ENCODE measurements at regions not wholly inside any gene's neighbourhood (a gene's known extent, or its start where the extent isn't known, plus 50 kb on each side); places are given as distances from the start of the nearest gene placed in this dataset.

- no peak for DNase-seq (ENCODE audit: low read depth, low spot score)
- WGBS (ENCODE audit: insufficient coverage, insufficient read length): no CpG with 5 or more reads among the region's 7 CpGs
- Histone ChIP-seq H3K36me3 (ENCODE audit: control insufficient read depth, insufficient read depth, low read length) (no peaks in the 10 kb centered on the region), H3K4me3 (ENCODE audit: low read length) (no peak overlapping the region), H3K27ac (ENCODE audit: low read length) (no peak overlapping the region), H3K27me3 (ENCODE audit: control insufficient read depth, insufficient read depth, low read length) (no peaks in the 10 kb centered on the region), H3K9me3 (ENCODE audit: control insufficient read depth, insufficient read depth, low read length) (no peaks in the 10 kb centered on the region), H3K4me1 (ENCODE audit: control insufficient read depth, insufficient read depth, low read length) (no peaks in the 10 kb centered on the region)
These were observed 764.5 kb upstream of the ADAMTS16 start for GRCh38 chr5:4375640-4376039.

GRCh38 chr5:4383102-4383501 lies 757.0 kb upstream of the ADAMTS16 start:
- no CpG with 5 or more reads among the region's 4 CpGs for WGBS (ENCODE audit: insufficient coverage, insufficient read length)
- Histone ChIP-seq H3K27ac (ENCODE audit: low read length) (no peak overlapping the region), H3K4me3 (ENCODE audit: low read length) (no peak overlapping the region), H3K27me3 (ENCODE audit: control insufficient read depth, insufficient read depth, low read length) (no peaks in the 10 kb centered on the region), H3K36me3 (ENCODE audit: control insufficient read depth, insufficient read depth, low read length) (no peaks in the 10 kb centered on the region), H3K4me1 (ENCODE audit: control insufficient read depth, insufficient read depth, low read length) (no peaks in the 10 kb centered on the region), H3K9me3 (ENCODE audit: control insufficient read depth, insufficient read depth, low read length) (no peaks in the 10 kb centered on the region)
- no peak for DNase-seq (ENCODE audit: low read depth, low spot score)

- no peak overlapping the region for H3K4me3 ChIP-seq (ENCODE audit: low read length)
- H3K36me3 ChIP-seq (ENCODE audit: control insufficient read depth, insufficient read depth, low read length): no peaks in the 10 kb centered on the region
- WGBS (ENCODE audit: insufficient coverage, insufficient read length): no CpG with 5 or more reads among the region's 7 CpGs
- no peak for DNase-seq (ENCODE audit: low read depth, low spot score)
- H3K27ac ChIP-seq (ENCODE audit: low read length): no peak overlapping the region
- no peaks in the 10 kb centered on the region for H3K4me1 ChIP-seq (ENCODE audit: control insufficient read depth, insufficient read depth, low read length)
- no peaks in the 10 kb centered on the region for H3K9me3 ChIP-seq (ENCODE audit: control insufficient read depth, insufficient read depth, low read length)
- no peaks in the 10 kb centered on the region for H3K27me3 ChIP-seq (ENCODE audit: control insufficient read depth, insufficient read depth, low read length)
These were observed 756.5 kb upstream of the ADAMTS16 start for GRCh38 chr5:4383518-4384198.

GRCh38 chr5:4384649-4385048 lies 755.5 kb upstream of the ADAMTS16 start:
- no peak overlapping the region for H3K4me3 ChIP-seq (ENCODE audit: low read length)
- no CpG with 5 or more reads among the region's 6 CpGs for WGBS (ENCODE audit: insufficient coverage, insufficient read length)
- no peaks in the 10 kb centered on the region for H3K9me3 ChIP-seq (ENCODE audit: control insufficient read depth, insufficient read depth, low read length)
- H3K4me1 ChIP-seq (ENCODE audit: control insufficient read depth, insufficient read depth, low read length): no peaks in the 10 kb centered on the region
- no peak overlapping the region for H3K27ac ChIP-seq (ENCODE audit: low read length)
- no peaks in the 10 kb centered on the region for H3K27me3 ChIP-seq (ENCODE audit: control insufficient read depth, insufficient read depth, low read length)
- H3K36me3 ChIP-seq (ENCODE audit: control insufficient read depth, insufficient read depth, low read length): no peaks in the 10 kb centered on the region
- no peak for DNase-seq (ENCODE audit: low read depth, low spot score)

GRCh38 chr5:4386152-4386551 lies 754.0 kb upstream of the ADAMTS16 start:
- Histone ChIP-seq H3K9me3 (ENCODE audit: control insufficient read depth, insufficient read depth, low read length) (no peaks in the 10 kb centered on the region), H3K27ac (ENCODE audit: low read length) (no peak overlapping the region), H3K36me3 (ENCODE audit: control insufficient read depth, insufficient read depth, low read length) (no peaks in the 10 kb centered on the region), H3K27me3 (ENCODE audit: control insufficient read depth, insufficient read depth, low read length) (no peaks in the 10 kb centered on the region), H3K4me1 (ENCODE audit: control insufficient read depth, insufficient read depth, low read length) (no peaks in the 10 kb centered on the region), H3K4me3 (ENCODE audit: low read length) (no peak overlapping the region)
- DNase-seq (ENCODE audit: low read depth, low spot score): no peak
- WGBS (ENCODE audit: insufficient coverage, insufficient read length): no CpG with 5 or more reads among the region's 1 CpG

- DNase-seq (ENCODE audit: low read depth, low spot score): no peak
These were observed 752.8 kb upstream of the ADAMTS16 start for GRCh38 chr5:4387290-4387689.

GRCh38 chr5:4395752-4396151 lies 744.4 kb upstream of the ADAMTS16 start:
- H3K4me3 ChIP-seq (ENCODE audit: low read length): no peak overlapping the region
- no peak for DNase-seq (ENCODE audit: low read depth, low spot score)
- no peak overlapping the region for H3K27ac ChIP-seq (ENCODE audit: low read length)
- H3K9me3 ChIP-seq (ENCODE audit: control insufficient read depth, insufficient read depth, low read length): no peaks in the 10 kb centered on the region; the same call in 1 of the 2 replicates
- no peaks in the 10 kb centered on the region; the same call in 1 of the 2 replicates for H3K4me1 ChIP-seq (ENCODE audit: control insufficient read depth, insufficient read depth, low read length)
- WGBS (ENCODE audit: insufficient coverage, insufficient read length): no CpG with 5 or more reads among the region's 2 CpGs
- no peaks in the 10 kb centered on the region for H3K27me3 ChIP-seq (ENCODE audit: control insufficient read depth, insufficient read depth, low read length)
- no peaks in the 10 kb centered on the region for H3K36me3 ChIP-seq (ENCODE audit: control insufficient read depth, insufficient read depth, low read length)

More at GRCh38 chr5:4387290-4387689, 752.8 kb upstream of the ADAMTS16 start:
- no peaks in the 10 kb centered on the region for H3K27me3 ChIP-seq (ENCODE audit: control insufficient read depth, insufficient read depth, low read length)
- no peaks in the 10 kb centered on the region for H3K4me1 ChIP-seq (ENCODE audit: control insufficient read depth, insufficient read depth, low read length)
- no CpG with 5 or more reads among the region's 3 CpGs for WGBS (ENCODE audit: insufficient coverage, insufficient read length)
- no peak overlapping the region for H3K4me3 ChIP-seq (ENCODE audit: low read length)
- H3K36me3 ChIP-seq (ENCODE audit: control insufficient read depth, insufficient read depth, low read length): no peaks in the 10 kb centered on the region
- no peak overlapping the region for H3K27ac ChIP-seq (ENCODE audit: low read length)
- H3K9me3 ChIP-seq (ENCODE audit: control insufficient read depth, insufficient read depth, low read length): no peaks in the 10 kb centered on the region

- Histone ChIP-seq H3K9me3 (ENCODE audit: control insufficient read depth, insufficient read depth, low read length) (no peaks in the 10 kb centered on the region), H3K4me3 (ENCODE audit: low read length) (no peak overlapping the region), H3K27ac (ENCODE audit: low read length) (no peak overlapping the region), H3K27me3 (ENCODE audit: control insufficient read depth, insufficient read depth, low read length) (no peaks in the 10 kb centered on the region), H3K4me1 (ENCODE audit: control insufficient read depth, insufficient read depth, low read length) (no peaks in the 10 kb centered on the region), H3K36me3 (ENCODE audit: control insufficient read depth, insufficient read depth, low read length) (no peaks in the 10 kb centered on the region)
- no peak for DNase-seq (ENCODE audit: low read depth, low spot score)
- 100% methylated on average over 2 of the region's 7 CpGs for WGBS (ENCODE audit: insufficient coverage, insufficient read length)
These were observed 734.4 kb upstream of the ADAMTS16 start for GRCh38 chr5:4405614-4406219.

- no peak overlapping the region for H3K4me3 ChIP-seq (ENCODE audit: low read length)
- no peaks in the 10 kb centered on the region for H3K9me3 ChIP-seq (ENCODE audit: control insufficient read depth, insufficient read depth, low read length)
- no peaks in the 10 kb centered on the region for H3K36me3 ChIP-seq (ENCODE audit: control insufficient read depth, insufficient read depth, low read length)
- no peaks in the 10 kb centered on the region for H3K4me1 ChIP-seq (ENCODE audit: control insufficient read depth, insufficient read depth, low read length)
- H3K27me3 ChIP-seq (ENCODE audit: control insufficient read depth, insufficient read depth, low read length): no peaks in the 10 kb centered on the region
- H3K27ac ChIP-seq (ENCODE audit: low read length): no peak overlapping the region
- no CpG with 5 or more reads among the region's 5 CpGs for WGBS (ENCODE audit: insufficient coverage, insufficient read length)
- DNase-seq (ENCODE audit: low read depth, low spot score): no peak
These were observed 730.0 kb upstream of the ADAMTS16 start for GRCh38 chr5:4410151-4410550.

- Histone ChIP-seq H3K4me3 (ENCODE audit: low read length) (no peak overlapping the region), H3K9me3 (ENCODE audit: control insufficient read depth, insufficient read depth, low read length) (no peaks in the 10 kb centered on the region), H3K36me3 (ENCODE audit: control insufficient read depth, insufficient read depth, low read length) (no peaks in the 10 kb centered on the region), H3K4me1 (ENCODE audit: control insufficient read depth, insufficient read depth, low read length) (no peaks in the 10 kb centered on the region), H3K27me3 (ENCODE audit: control insufficient read depth, insufficient read depth, low read length) (no peaks in the 10 kb centered on the region), H3K27ac (ENCODE audit: low read length) (no peak overlapping the region)
- WGBS (ENCODE audit: insufficient coverage, insufficient read length): no CpG with 5 or more reads among the region's 8 CpGs
- DNase-seq (ENCODE audit: low read depth, low spot score): no peak
These were observed 728.5 kb upstream of the ADAMTS16 start for GRCh38 chr5:4411664-4412063.

GRCh38 chr5:4413996-4414395 lies 726.1 kb upstream of the ADAMTS16 start:
- DNase-seq (ENCODE audit: low read depth, low spot score): no peak
- Histone ChIP-seq H3K9me3 (ENCODE audit: control insufficient read depth, insufficient read depth, low read length) (no peaks in the 10 kb centered on the region), H3K36me3 (ENCODE audit: control insufficient read depth, insufficient read depth, low read length) (no peaks in the 10 kb centered on the region), H3K27me3 (ENCODE audit: control insufficient read depth, insufficient read depth, low read length) (no peaks in the 10 kb centered on the region), H3K4me3 (ENCODE audit: low read length) (no peak overlapping the region), H3K4me1 (ENCODE audit: control insufficient read depth, insufficient read depth, low read length) (no peaks in the 10 kb centered on the region), H3K27ac (ENCODE audit: low read length) (no peak overlapping the region)
- WGBS (ENCODE audit: insufficient coverage, insufficient read length): no CpG with 5 or more reads among the region's 8 CpGs

All from iPS DF 6.9 (cell line).